BLaER1 treated with 17β-estradiol and CSF1 and Interleukin-3, amounts not matched to agents 10 nM and 100 nM (cell line): ENCODE measurements at regions not wholly inside any gene's neighbourhood (a gene's known extent, or its start where the extent isn't known, plus 50 kb on each side); places are given as distances from the start of the nearest gene placed in this dataset.

ENCODE experiments used
- H3K27ac ChIP-seq, 11 experiments: shearing (Covaris generic); formaldehyde crosslinking; 2 replicates each; pipeline ENCODE4 v1.8.1; 2022
- H3K27me3 ChIP-seq, 11 experiments: shearing (Covaris generic); formaldehyde crosslinking; 2 replicates each; pipeline ENCODE4 v1.8.1; 2022
- H3K36me3 ChIP-seq, 11 experiments: shearing (Covaris generic); formaldehyde crosslinking; 2 replicates each; pipeline ENCODE4 v1.8.1; 2022
- H3K4me1 ChIP-seq, 10 experiments: shearing (Covaris generic); formaldehyde crosslinking; 2 replicates each; pipeline ENCODE4 v1.8.1; 2022
- H3K4me2 ChIP-seq, 11 experiments: shearing (Covaris generic); formaldehyde crosslinking; 2 replicates each; pipeline ENCODE4 v1.8.1; 2022
- H3K4me3 ChIP-seq, 10 experiments: shearing (Covaris generic); formaldehyde crosslinking; 2 replicates each; pipeline ENCODE4 v1.8.1; 2022
- H3K9ac ChIP-seq, 11 experiments: shearing (Covaris generic); formaldehyde crosslinking; 2 replicates each; pipeline ENCODE4 v1.8.1; 2022
- H3K9me3 ChIP-seq, 11 experiments: shearing (Covaris generic); formaldehyde crosslinking; replicated peaks in 1 of 11; 2 replicates each; pipeline ENCODE4 v1.8.1; 2022
- H4K20me1 ChIP-seq, 11 experiments: shearing (Covaris generic); formaldehyde crosslinking; 2 replicates each; pipeline ENCODE4 v1.8.1; 2022
- Cebpa-rat ChIP-seq, 11 experiments: shearing (Covaris generic); IDR thresholded peaks; 2 replicates each; pipeline ENCODE4 v1.8.1; 2022

GRCh38 chr6:1065986-1066385 lies 245.9 kb upstream of the FOXQ1 start:
- Histone ChIP-seq H3K27ac (no peak overlapping the region), H3K27me3 (no peaks in the 10 kb centered on the region), H3K4me1 (no peaks in the 10 kb centered on the region), H3K4me3 (no peak overlapping the region), H3K9me3 (no peaks in the 10 kb centered on the region), H3K36me3 (no peaks in the 10 kb centered on the region), H3K9ac (no peak overlapping the region), H4K20me1 (no peaks in the 10 kb centered on the region), H3K4me2 (no peak overlapping the region)
- no peak for TF ChIP-seq Cebpa-rat (IDR thresholded peaks at IDR 0.05)

GRCh38 chr6:1063671-1064355 lies 248.1 kb upstream of the FOXQ1 start:
- Histone ChIP-seq H3K27me3 (no peaks in the 10 kb centered on the region), H3K9ac (no peak overlapping the region), H3K4me1 (no peaks in the 10 kb centered on the region), H3K9me3 (no peaks in the 10 kb centered on the region), H3K4me3 (no peak overlapping the region), H3K4me2 (no peak overlapping the region), H3K27ac (no peak overlapping the region), H3K36me3 (no peaks in the 10 kb centered on the region), H4K20me1 (no peaks in the 10 kb centered on the region)
- no peak for TF ChIP-seq Cebpa-rat (IDR thresholded peaks at IDR 0.05)

GRCh38 chr6:1062786-1063545 lies 248.9 kb upstream of the FOXQ1 start:
- Histone ChIP-seq H3K36me3 (no peaks in the 10 kb centered on the region), H3K9ac (no peak overlapping the region), H3K4me2 (no peak overlapping the region), H3K9me3 (no peaks in the 10 kb centered on the region), H3K4me1 (no peaks in the 10 kb centered on the region), H3K4me3 (no peak overlapping the region), H3K27ac (no peak overlapping the region), H3K27me3 (no peaks in the 10 kb centered on the region), H4K20me1 (no peaks in the 10 kb centered on the region)
- TF ChIP-seq Cebpa-rat (IDR thresholded peaks at IDR 0.05), result no peak

DNA sequence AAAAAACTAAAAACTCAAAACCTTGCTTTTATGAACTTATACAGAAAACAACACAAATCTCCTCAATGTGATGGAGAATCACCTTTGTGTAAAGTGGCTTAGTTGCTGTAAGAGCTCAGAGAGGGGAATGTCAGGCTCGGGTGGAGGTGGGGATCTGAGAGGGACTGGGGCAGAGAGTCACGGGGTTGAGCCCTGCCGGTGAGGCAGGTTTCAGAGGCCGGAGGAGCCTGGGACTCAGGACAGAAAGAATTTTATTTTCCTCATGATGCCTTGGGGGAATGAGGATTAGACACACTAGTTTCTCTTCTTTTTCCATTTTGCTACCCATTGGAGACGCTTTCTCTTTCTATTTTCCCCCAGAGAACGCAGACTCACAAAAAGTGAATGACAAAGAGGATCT lies 252.3 kb upstream of the FOXQ1 start:
- no peak overlapping the region for H3K4me3 ChIP-seq
- no peaks in the 10 kb centered on the region for H3K9me3 ChIP-seq
- H3K27ac ChIP-seq, result no peak overlapping the region
- H3K36me3 ChIP-seq, result no peaks in the 10 kb centered on the region
- no peak for TF ChIP-seq Cebpa-rat (IDR thresholded peaks at IDR 0.05)
- H3K4me2 ChIP-seq, result no peak overlapping the region
- H3K4me1 ChIP-seq, result no peaks in the 10 kb centered on the region
- no peak overlapping the region for H3K9ac ChIP-seq
- H4K20me1 ChIP-seq, result no peaks in the 10 kb centered on the region
- no peaks in the 10 kb centered on the region for H3K27me3 ChIP-seq

GRCh38 chr6:1057490-1058135 lies 254.3 kb upstream of the FOXQ1 start:
- Histone ChIP-seq H4K20me1 (no peaks in the 10 kb centered on the region), H3K27ac (no peak overlapping the region), H3K4me3 (no peak overlapping the region), H3K4me1 (no peaks in the 10 kb centered on the region), H3K4me2 (no peak overlapping the region), H3K9ac (no peak overlapping the region), H3K36me3 (no peaks in the 10 kb centered on the region), H3K27me3 (no peaks in the 10 kb centered on the region), H3K9me3 (peaks cover 0 to 4% (median 0%) of the 10 kb centered on the region in 11 experiments; a peak in 2 of 22 replicates)
- TF ChIP-seq Cebpa-rat (IDR thresholded peaks at IDR 0.05), result no peak

DNA sequence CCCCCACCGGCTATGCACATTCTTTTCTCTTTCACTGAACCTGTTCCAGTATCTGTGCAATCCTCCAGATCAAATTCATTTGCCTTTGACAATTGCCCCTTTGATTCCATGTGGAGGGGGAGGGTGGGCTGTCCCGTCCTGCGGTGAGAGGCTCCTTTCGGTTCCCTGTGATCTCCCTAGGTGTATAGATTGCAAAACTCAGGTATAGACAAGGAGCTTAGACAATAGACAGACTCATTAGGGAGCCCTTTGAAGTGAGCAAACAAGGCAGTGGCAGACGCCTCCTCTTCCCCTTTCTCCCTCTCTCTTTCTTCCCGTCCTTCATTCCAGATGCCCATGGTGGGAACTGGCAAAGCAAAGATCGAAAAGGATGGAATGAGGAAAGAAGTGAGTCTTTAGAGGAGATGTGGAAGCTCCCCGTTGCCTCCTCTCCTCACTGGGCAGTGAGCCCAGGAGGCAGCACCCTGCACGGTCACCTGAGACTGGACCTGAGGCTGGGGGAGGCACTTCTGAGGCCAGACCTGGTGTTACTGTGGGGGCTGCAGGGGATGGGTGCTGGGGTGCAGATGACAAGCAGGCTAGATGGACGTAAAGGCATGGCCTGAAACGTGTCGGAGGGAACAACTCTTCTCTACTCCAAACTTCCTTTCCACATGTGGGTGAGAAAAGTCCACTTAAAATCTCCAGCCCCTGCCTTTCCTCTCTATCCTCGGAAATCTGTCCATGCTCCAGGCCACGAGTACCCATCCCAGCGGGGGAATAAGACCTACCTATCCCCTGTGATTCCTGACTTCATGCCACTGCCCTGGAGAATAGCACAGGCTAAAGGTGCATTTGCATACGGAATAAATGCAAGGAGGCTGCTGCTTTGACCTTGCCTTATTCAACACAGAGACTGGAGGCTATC lies 256.6 kb upstream of the FOXQ1 start:
- H3K36me3 ChIP-seq, result no peaks in the 10 kb centered on the region
- H3K4me1 ChIP-seq, result no peaks in the 10 kb centered on the region
- H3K27me3 ChIP-seq, result no peaks in the 10 kb centered on the region
- H3K4me3 ChIP-seq, result no peak overlapping the region
- TF ChIP-seq Cebpa-rat (IDR thresholded peaks at IDR 0.05), result no peak
- no peak overlapping the region for H3K27ac ChIP-seq
- no peak overlapping the region for H3K9ac ChIP-seq
- no peak overlapping the region for H3K4me2 ChIP-seq
- H3K9me3 ChIP-seq, result peaks cover 0 to 4% (median 0%) of the 10 kb centered on the region in 11 experiments; a peak in 2 of 22 replicates
- no peaks in the 10 kb centered on the region for H4K20me1 ChIP-seq

- Histone ChIP-seq H3K27me3 (no peaks in the 10 kb centered on the region), H3K9me3 (peaks cover 0 to 4% (median 0%) of the 10 kb centered on the region in 11 experiments; a peak in 2 of 22 replicates), H3K9ac (no peak overlapping the region), H3K27ac (no peak overlapping the region), H4K20me1 (no peaks in the 10 kb centered on the region), H3K36me3 (no peaks in the 10 kb centered on the region), H3K4me2 (no peak overlapping the region), H3K4me1 (no peaks in the 10 kb centered on the region), H3K4me3 (no peak overlapping the region)
- no peak for TF ChIP-seq Cebpa-rat (IDR thresholded peaks at IDR 0.05)
Observed at GRCh38 chr6:1054653-1055014, 257.3 kb upstream of the FOXQ1 start.

GRCh38 chr6:1053586-1053985 lies 258.3 kb upstream of the FOXQ1 start:
- no peak overlapping the region for H3K9ac ChIP-seq
- H3K27ac ChIP-seq, result no peak overlapping the region
- no peak overlapping the region for H3K4me2 ChIP-seq
- no peaks in the 10 kb centered on the region for H3K27me3 ChIP-seq
- no peaks in the 10 kb centered on the region for H3K36me3 ChIP-seq
- peaks cover 0 to 4% (median 0%) of the 10 kb centered on the region in 11 experiments; a peak in 2 of 22 replicates for H3K9me3 ChIP-seq
- no peak overlapping the region for H3K4me3 ChIP-seq
- H4K20me1 ChIP-seq, result no peaks in the 10 kb centered on the region
- no peaks in the 10 kb centered on the region for H3K4me1 ChIP-seq
- TF ChIP-seq Cebpa-rat (IDR thresholded peaks at IDR 0.05), result no peak

GRCh38 chr6:1052262-1052661 lies 259.6 kb upstream of the FOXQ1 start:
- H3K27ac ChIP-seq, result no peak overlapping the region
- H3K9me3 ChIP-seq, result peaks cover 0 to 4% (median 0%) of the 10 kb centered on the region in 11 experiments; a peak in 2 of 22 replicates
- peaks cover 0 to 11% (median 9%) of the 10 kb centered on the region in 10 experiments; a peak in 13 of 20 replicates for H3K4me1 ChIP-seq
- no peaks in the 10 kb centered on the region for H3K36me3 ChIP-seq
- no peaks in the 10 kb centered on the region for H4K20me1 ChIP-seq
- no peak overlapping the region for H3K4me2 ChIP-seq
- no peak overlapping the region for H3K4me3 ChIP-seq
- no peak for TF ChIP-seq Cebpa-rat (IDR thresholded peaks at IDR 0.05)
- no peak overlapping the region for H3K9ac ChIP-seq
- no peaks in the 10 kb centered on the region for H3K27me3 ChIP-seq
